ENCODE measurements at regions not wholly inside any gene's neighbourhood (a gene's known extent, or its start where the extent isn't known, plus 50 kb on each side); places are given as distances from the start of the nearest gene placed in this dataset.

GRCh38 chr18:60153376-60153775 lies 219.2 kb downstream of the MC4R start:
- Histone ChIP-seq H3K27me3 (no peaks in the 10 kb centered on the region), H3K27ac (no peak overlapping the region), H3K9me3 (no peaks in the 10 kb centered on the region), H3K4me1 (no peaks in the 10 kb centered on the region), H3K36me3 (no peaks in the 10 kb centered on the region), H3K4me3 (no peak overlapping the region), H3K9ac (ENCODE audit: low read depth in 2 of 2, low read length in 2 of 2) (no peak overlapping the region)
- no peak for TF ChIP-seq CTCF (IDR thresholded peaks at IDR 0.05)
- intact Hi-C loops (cut with DNase I): no loop called here
- DNase-seq: no peak

- no peak for DNase-seq
- no peak for TF ChIP-seq CTCF (IDR thresholded peaks at IDR 0.05)
- no peak overlapping the region for H3K27ac ChIP-seq
- H3K4me3 ChIP-seq: no peak overlapping the region
- no peak overlapping the region for H3K9ac ChIP-seq (ENCODE audit: low read depth in 2 of 2, low read length in 2 of 2)
- H3K4me1 ChIP-seq: no peaks in the 10 kb centered on the region
- H3K9me3 ChIP-seq: no peaks in the 10 kb centered on the region
- no peaks in the 10 kb centered on the region for H3K36me3 ChIP-seq
- intact Hi-C loops (cut with DNase I): loop anchor here (10.0 kb wide), 1 partner anchor 55 kb away; no protein-coding TSS in a partner anchor
- H3K27me3 ChIP-seq: no peaks in the 10 kb centered on the region
These were observed 223.3 kb downstream of the MC4R start for GRCh38 chr18:60149316-60149715.

- no peaks in the 10 kb centered on the region for H3K27me3 ChIP-seq
- no peak overlapping the region for H3K27ac ChIP-seq
- no peaks in the 10 kb centered on the region for H3K4me1 ChIP-seq
- no peaks in the 10 kb centered on the region for H3K36me3 ChIP-seq
- H3K4me3 ChIP-seq: no peak overlapping the region
- intact Hi-C loops (cut with DNase I): loop anchor here (10.0 kb wide), 1 partner anchor 57 kb away; no protein-coding TSS in a partner anchor
- TF ChIP-seq CTCF (IDR thresholded peaks at IDR 0.05): no peak
- no peak overlapping the region for H3K9ac ChIP-seq (ENCODE audit: low read depth in 2 of 2, low read length in 2 of 2)
- no peak for DNase-seq
- no peaks in the 10 kb centered on the region for H3K9me3 ChIP-seq
These were observed 225.3 kb downstream of the MC4R start for GRCh38 chr18:60147323-60147722.

GRCh38 chr18:60146220-60146960 lies 226.2 kb downstream of the MC4R start:
- DNase-seq: no peak
- Histone ChIP-seq H3K9me3 (no peaks in the 10 kb centered on the region), H3K36me3 (no peaks in the 10 kb centered on the region), H3K4me3 (no peak overlapping the region), H3K4me1 (no peaks in the 10 kb centered on the region), H3K27me3 (no peaks in the 10 kb centered on the region), H3K9ac (ENCODE audit: low read depth in 2 of 2, low read length in 2 of 2) (no peak overlapping the region), H3K27ac (no peak overlapping the region)
- no peak for TF ChIP-seq CTCF (IDR thresholded peaks at IDR 0.05)
- intact Hi-C loops (cut with DNase I): loop anchor here (10.0 kb wide), 1 partner anchor 58 kb away; no protein-coding TSS in a partner anchor

- Histone ChIP-seq H3K27me3 (no peaks in the 10 kb centered on the region), H3K36me3 (no peaks in the 10 kb centered on the region), H3K4me3 (no peak overlapping the region), H3K9me3 (no peaks in the 10 kb centered on the region), H3K4me1 (no peaks in the 10 kb centered on the region), H3K9ac (ENCODE audit: low read depth in 2 of 2, low read length in 2 of 2) (no peak overlapping the region), H3K27ac (no peak overlapping the region)
- no peak for DNase-seq
- intact Hi-C loops (cut with DNase I): loop anchor here (10.0 kb wide), 1 partner anchor 59 kb away; no protein-coding TSS in a partner anchor
- TF ChIP-seq CTCF (IDR thresholded peaks at IDR 0.05): no peak
These were observed 226.8 kb downstream of the MC4R start for GRCh38 chr18:60145776-60146175.
